GM12891 (cell line): ENCODE measurements at regions not wholly inside any gene's neighbourhood (a gene's known extent, or its start where the extent isn't known, plus 50 kb on each side); places are given as distances from the start of the nearest gene placed in this dataset.

Source experiments
- PAX5 ChIP-seq: IDR thresholded peaks from 2 replicates; pipeline ENCODE4 v1.6.1; 2011; ENCODE audit warnings: low read length, moderate library complexity, mild to moderate bottlenecking; ENCODE audit not compliant: insufficient read depth, severe bottlenecking
- POLR2A ChIP-seq: IDR thresholded peaks from 2 replicates; pipeline ENCODE4 v1.6.1; 2011; ENCODE audit warnings: low read depth, low read length, control low read depth
- POLR2AphosphoS5 ChIP-seq: IDR thresholded peaks from 2 replicates; pipeline ENCODE4 v1.6.1; 2011; ENCODE audit warnings: low read depth, low read length, control low read depth

DNA sequence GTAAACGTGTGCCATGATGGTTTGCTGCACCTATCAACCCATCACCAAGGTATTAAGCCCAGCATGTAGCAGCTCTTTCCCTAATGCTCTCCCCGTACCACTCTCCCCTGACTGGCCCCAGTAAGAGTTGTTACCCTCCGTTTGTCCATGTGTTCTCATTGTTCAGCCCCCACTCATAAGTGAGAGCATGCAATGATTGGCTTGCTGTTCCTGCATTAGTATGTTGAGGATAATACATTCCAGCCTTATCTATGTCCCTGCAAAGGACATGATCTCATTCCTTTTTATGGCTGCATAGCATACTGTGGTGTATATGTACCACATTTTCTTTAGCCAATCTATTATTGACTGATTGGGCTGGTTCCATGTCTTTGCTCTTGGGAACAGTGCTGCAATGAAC lies 1294.9 kb upstream of the CDH8 start:
- TF ChIP-seq POLR2AphosphoS5 (no peak), POLR2A (no peak), PAX5 (no peak)
